Fibroblast of pulmonary artery (primary cell): ENCODE measurements at regions not wholly inside any gene's neighbourhood (a gene's known extent, or its start where the extent isn't known, plus 50 kb on each side); places are given as distances from the start of the nearest gene placed in this dataset.

Source experiments
- DNase-seq: peaks from one replicate; pipeline ENCODE4 v3.0.0-alpha.2; 2010; ENCODE audit warnings: low read depth
- H3K4me3 ChIP-seq: replicated peaks from 2 replicates; pipeline ENCODE4 v1.5.1; 2011; ENCODE audit warnings: low read depth, mild to moderate bottlenecking, control low read depth, low read length, moderate library complexity
- TF ChIP-seq, protein P1 (sequence below): IDR thresholded peaks from 2 replicates; pipeline ENCODE4 v1.5.1; 2011; ENCODE audit warnings: mild to moderate bottlenecking, control low read depth, low read length, inconsistent platforms; ENCODE audit errors: missing control alignments

DNA sequence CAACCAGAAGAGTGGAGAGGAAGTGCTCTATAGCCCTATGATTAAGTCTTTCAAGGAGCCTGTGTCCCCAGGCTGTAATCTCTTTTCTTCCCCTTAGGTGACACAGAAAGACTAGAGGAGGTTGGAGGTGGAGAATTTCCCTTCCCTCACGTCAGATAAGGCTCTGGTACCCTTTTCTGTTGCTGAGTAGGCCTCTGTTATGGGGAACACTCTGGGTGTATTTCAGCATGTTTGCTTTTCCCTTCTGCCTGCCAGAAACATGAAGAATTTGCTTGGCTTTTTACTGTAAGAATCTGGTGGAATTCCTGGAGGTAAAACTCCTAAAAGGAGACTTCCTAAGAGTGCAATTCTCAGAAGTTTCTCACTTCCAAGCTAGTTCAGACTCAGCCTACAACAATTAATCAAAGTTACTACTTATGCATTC, 58.3 kb downstream of the SIX1 start:
- TF ChIP-seq, protein P1, sequence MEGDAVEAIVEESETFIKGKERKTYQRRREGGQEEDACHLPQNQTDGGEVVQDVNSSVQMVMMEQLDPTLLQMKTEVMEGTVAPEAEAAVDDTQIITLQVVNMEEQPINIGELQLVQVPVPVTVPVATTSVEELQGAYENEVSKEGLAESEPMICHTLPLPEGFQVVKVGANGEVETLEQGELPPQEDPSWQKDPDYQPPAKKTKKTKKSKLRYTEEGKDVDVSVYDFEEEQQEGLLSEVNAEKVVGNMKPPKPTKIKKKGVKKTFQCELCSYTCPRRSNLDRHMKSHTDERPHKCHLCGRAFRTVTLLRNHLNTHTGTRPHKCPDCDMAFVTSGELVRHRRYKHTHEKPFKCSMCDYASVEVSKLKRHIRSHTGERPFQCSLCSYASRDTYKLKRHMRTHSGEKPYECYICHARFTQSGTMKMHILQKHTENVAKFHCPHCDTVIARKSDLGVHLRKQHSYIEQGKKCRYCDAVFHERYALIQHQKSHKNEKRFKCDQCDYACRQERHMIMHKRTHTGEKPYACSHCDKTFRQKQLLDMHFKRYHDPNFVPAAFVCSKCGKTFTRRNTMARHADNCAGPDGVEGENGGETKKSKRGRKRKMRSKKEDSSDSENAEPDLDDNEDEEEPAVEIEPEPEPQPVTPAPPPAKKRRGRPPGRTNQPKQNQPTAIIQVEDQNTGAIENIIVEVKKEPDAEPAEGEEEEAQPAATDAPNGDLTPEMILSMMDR = no peak
- no peak overlapping the region for H3K4me3 ChIP-seq
- no peak for DNase-seq
